HCT116 (cell line): ENCODE measurements at regions not wholly inside any gene's neighbourhood (a gene's known extent, or its start where the extent isn't known, plus 50 kb on each side); places are given as distances from the start of the nearest gene placed in this dataset.

Experiments
- EZH2 ChIP-seq: fragments of 200-600 bp; sonication (generic); IDR thresholded peaks from 2 replicates; pipeline ENCODE4 v1.6.1; 2017; ENCODE audit warnings: antibody characterized with exemption, mixed run types
- FOSL1 ChIP-seq: IDR thresholded peaks from 2 replicates; pipeline ENCODE4 v1.6.1; 2012; ENCODE audit warnings: low read depth
- POLR2A ChIP-seq: IDR thresholded peaks from 2 replicates; pipeline ENCODE4 v1.7.0; 2011; ENCODE audit warnings: borderline replicate concordance; ENCODE audit not compliant: insufficient read depth, insufficient read length; ENCODE audit errors: extremely low read depth
- POLR2AphosphoS5 ChIP-seq: IDR thresholded peaks from 2 replicates; pipeline ENCODE4 v1.6.1; 2011; ENCODE audit warnings: mild to moderate bottlenecking, low read depth, low read length, moderate library complexity
- YY1 ChIP-seq: IDR thresholded peaks from 2 replicates; pipeline ENCODE4 v1.6.1; 2011; ENCODE audit warnings: low read length, low read depth, moderate library complexity, mild to moderate bottlenecking; ENCODE audit not compliant: insufficient replicate concordance; ENCODE audit errors: extremely low read depth
- TF ChIP-seq, protein P1 (sequence below), 3 experiments: fragments of 200-600 bp in 1 of 3; sonication (generic) in 1 of 3; IDR thresholded peaks in 2 of 3; conservative IDR thresholded peaks in 1 of 3; 2 replicates each; pipeline ENCODE4 v1.5.1; 2012 to 2017; ENCODE audit warnings: low read depth in 2 of 3, low read length in 2 of 3, antibody characterized with exemption in 1 of 3, borderline replicate concordance in 1 of 3, control low read depth in 1 of 3, mild to moderate bottlenecking in 1 of 3, mixed read lengths in 1 of 3, mixed run types in 1 of 3, moderate library complexity in 1 of 3; ENCODE audit not compliant: insufficient read depth in 1 of 3
- TF ChIP-seq, protein P2 (sequence below): IDR thresholded peaks from 2 replicates; pipeline ENCODE4 v1.6.1; 2012; ENCODE audit warnings: low read depth

DNA sequence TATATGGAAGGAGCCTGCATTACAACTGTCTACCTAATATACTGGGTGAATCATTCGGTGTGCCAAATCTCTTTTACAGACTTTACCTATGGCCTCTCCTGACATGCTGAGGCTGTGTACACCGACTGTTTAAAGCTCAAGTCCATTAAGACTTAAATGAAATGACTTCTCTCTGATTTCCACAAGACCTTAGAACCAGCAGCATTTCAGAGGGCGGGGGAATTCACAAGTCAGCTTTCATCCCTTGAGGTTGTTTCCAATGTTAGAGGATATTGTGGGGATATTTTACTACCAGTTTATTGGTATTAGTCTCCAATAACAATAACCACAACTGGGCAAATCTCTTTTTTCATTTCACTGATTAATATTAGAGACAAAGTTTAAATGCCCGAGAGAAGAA lies 87.1 kb upstream of the IKZF1 start:
- TF ChIP-seq, protein P1, sequence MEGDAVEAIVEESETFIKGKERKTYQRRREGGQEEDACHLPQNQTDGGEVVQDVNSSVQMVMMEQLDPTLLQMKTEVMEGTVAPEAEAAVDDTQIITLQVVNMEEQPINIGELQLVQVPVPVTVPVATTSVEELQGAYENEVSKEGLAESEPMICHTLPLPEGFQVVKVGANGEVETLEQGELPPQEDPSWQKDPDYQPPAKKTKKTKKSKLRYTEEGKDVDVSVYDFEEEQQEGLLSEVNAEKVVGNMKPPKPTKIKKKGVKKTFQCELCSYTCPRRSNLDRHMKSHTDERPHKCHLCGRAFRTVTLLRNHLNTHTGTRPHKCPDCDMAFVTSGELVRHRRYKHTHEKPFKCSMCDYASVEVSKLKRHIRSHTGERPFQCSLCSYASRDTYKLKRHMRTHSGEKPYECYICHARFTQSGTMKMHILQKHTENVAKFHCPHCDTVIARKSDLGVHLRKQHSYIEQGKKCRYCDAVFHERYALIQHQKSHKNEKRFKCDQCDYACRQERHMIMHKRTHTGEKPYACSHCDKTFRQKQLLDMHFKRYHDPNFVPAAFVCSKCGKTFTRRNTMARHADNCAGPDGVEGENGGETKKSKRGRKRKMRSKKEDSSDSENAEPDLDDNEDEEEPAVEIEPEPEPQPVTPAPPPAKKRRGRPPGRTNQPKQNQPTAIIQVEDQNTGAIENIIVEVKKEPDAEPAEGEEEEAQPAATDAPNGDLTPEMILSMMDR (IDR thresholded peaks at IDR 0.05 in 2 of 3, conservative IDR thresholded peaks at IDR 0.05 in 1 of 3; ENCODE audit: borderline replicate concordance in 1 of 3, insufficient read depth in 1 of 3, low read depth in 2 of 3, low read length in 2 of 3), result no peak
- TF ChIP-seq FOSL1, result no peak
- no peak for TF ChIP-seq POLR2A
- no peak for TF ChIP-seq YY1
- TF ChIP-seq, protein P2, sequence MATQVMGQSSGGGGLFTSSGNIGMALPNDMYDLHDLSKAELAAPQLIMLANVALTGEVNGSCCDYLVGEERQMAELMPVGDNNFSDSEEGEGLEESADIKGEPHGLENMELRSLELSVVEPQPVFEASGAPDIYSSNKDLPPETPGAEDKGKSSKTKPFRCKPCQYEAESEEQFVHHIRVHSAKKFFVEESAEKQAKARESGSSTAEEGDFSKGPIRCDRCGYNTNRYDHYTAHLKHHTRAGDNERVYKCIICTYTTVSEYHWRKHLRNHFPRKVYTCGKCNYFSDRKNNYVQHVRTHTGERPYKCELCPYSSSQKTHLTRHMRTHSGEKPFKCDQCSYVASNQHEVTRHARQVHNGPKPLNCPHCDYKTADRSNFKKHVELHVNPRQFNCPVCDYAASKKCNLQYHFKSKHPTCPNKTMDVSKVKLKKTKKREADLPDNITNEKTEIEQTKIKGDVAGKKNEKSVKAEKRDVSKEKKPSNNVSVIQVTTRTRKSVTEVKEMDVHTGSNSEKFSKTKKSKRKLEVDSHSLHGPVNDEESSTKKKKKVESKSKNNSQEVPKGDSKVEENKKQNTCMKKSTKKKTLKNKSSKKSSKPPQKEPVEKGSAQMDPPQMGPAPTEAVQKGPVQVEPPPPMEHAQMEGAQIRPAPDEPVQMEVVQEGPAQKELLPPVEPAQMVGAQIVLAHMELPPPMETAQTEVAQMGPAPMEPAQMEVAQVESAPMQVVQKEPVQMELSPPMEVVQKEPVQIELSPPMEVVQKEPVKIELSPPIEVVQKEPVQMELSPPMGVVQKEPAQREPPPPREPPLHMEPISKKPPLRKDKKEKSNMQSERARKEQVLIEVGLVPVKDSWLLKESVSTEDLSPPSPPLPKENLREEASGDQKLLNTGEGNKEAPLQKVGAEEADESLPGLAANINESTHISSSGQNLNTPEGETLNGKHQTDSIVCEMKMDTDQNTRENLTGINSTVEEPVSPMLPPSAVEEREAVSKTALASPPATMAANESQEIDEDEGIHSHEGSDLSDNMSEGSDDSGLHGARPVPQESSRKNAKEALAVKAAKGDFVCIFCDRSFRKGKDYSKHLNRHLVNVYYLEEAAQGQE, result no peak
- no peak for TF ChIP-seq EZH2
- TF ChIP-seq POLR2AphosphoS5, result no peak
